Nephron (organoid): ENCODE measurements at regions not wholly inside any gene's neighbourhood (a gene's known extent, or its start where the extent isn't known, plus 50 kb on each side); places are given as distances from the start of the nearest gene placed in this dataset.

ENCODE experiments used
- H3K27ac Mint-ChIP-seq, 3 experiments: 2 replicates each; pipeline ENCODE4 v1.8.0; 2020; ENCODE audit warnings: mixed read lengths in 3 of 3, mild to moderate bottlenecking in 2 of 3, moderate library complexity in 1 of 3
- H3K27me3 Mint-ChIP-seq: 2 replicates; pipeline ENCODE4 v1.8.0; 2021; ENCODE audit warnings: low read depth, mild to moderate bottlenecking, moderate library complexity, mixed read lengths
- H3K36me3 Mint-ChIP-seq: 2 replicates; pipeline ENCODE4 v1.8.0; 2020; ENCODE audit warnings: low read depth, mixed read lengths
- H3K4me1 Mint-ChIP-seq: 2 replicates; pipeline ENCODE4 v1.8.0; 2020; ENCODE audit warnings: mixed read lengths
- H3K4me3 Mint-ChIP-seq, 3 experiments: 2 replicates each; pipeline ENCODE4 v1.8.0; 2020; ENCODE audit warnings: mild to moderate bottlenecking in 3 of 3, mixed read lengths in 3 of 3, moderate library complexity in 2 of 3
- H3K9me3 Mint-ChIP-seq: 2 replicates; pipeline ENCODE4 v1.8.0; 2020; ENCODE audit warnings: mixed read lengths
- TF ChIP-seq, protein P1 (sequence below), 3 experiments: fragments of 200-600 bp; sonication (generic); IDR thresholded peaks; one replicate each; pipeline ENCODE4 v1.5.0; 2021; ENCODE audit warnings: antibody characterized with exemption in 3 of 3; ENCODE audit not compliant: unreplicated experiment in 3 of 3

DNA sequence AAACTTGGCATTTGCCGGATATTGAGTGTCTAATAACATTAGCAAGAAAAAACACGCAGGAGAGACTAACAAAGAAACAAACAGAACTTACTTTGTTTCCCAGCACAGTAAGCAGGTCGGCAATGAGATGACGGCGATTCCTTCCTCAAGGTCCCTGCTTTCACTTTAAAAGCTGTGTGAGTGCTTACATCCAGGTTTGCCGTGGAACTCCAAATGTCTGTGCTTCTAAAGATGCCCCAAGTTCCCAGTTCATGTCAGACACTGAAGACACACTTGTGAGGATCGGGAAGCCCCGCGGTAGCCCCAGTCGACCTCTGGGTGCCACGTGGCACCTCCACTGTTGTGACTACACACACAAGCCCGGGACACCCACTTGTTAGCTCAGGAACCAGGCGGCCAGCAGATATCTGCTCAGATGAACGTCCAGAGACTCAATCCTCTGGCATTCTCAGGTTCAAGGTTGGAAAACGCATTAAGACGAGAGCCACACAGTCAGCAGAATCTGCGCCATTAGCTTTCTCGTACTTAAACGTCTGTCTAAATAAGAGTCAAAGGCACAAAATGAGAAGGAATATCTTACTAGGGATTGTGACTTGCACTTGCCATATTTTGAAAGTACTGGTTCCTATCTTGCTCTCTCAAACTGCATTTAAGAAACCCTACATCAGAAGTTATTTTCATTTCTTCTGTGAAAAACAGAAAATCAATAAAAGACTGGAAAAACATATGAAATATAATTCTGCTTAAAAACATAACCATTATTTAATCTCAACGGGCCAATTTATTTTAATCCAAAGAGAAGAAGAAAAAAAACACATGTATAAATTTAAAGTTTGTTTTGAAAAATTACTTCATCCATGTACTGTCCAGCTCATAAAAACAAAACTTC lies 207.6 kb upstream of the KLF14 start:
- Mint-ChIP-seq H3K27ac (no peak overlapping the region), H3K9me3 (no peaks in the 10 kb centered on the region), H3K4me3 (peak overlapping the region in 1 of 3 experiments; percentile 24), H3K27me3 (peaks cover 4% of the 10 kb centered on the region), H3K36me3 (no peaks in the 10 kb centered on the region), H3K4me1 (peaks cover 18% of the 10 kb centered on the region)
- TF ChIP-seq, protein P1, sequence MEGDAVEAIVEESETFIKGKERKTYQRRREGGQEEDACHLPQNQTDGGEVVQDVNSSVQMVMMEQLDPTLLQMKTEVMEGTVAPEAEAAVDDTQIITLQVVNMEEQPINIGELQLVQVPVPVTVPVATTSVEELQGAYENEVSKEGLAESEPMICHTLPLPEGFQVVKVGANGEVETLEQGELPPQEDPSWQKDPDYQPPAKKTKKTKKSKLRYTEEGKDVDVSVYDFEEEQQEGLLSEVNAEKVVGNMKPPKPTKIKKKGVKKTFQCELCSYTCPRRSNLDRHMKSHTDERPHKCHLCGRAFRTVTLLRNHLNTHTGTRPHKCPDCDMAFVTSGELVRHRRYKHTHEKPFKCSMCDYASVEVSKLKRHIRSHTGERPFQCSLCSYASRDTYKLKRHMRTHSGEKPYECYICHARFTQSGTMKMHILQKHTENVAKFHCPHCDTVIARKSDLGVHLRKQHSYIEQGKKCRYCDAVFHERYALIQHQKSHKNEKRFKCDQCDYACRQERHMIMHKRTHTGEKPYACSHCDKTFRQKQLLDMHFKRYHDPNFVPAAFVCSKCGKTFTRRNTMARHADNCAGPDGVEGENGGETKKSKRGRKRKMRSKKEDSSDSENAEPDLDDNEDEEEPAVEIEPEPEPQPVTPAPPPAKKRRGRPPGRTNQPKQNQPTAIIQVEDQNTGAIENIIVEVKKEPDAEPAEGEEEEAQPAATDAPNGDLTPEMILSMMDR (IDR thresholded peaks at IDR 0.05; ENCODE audit: unreplicated experiment in 3 of 3), result no peak

DNA sequence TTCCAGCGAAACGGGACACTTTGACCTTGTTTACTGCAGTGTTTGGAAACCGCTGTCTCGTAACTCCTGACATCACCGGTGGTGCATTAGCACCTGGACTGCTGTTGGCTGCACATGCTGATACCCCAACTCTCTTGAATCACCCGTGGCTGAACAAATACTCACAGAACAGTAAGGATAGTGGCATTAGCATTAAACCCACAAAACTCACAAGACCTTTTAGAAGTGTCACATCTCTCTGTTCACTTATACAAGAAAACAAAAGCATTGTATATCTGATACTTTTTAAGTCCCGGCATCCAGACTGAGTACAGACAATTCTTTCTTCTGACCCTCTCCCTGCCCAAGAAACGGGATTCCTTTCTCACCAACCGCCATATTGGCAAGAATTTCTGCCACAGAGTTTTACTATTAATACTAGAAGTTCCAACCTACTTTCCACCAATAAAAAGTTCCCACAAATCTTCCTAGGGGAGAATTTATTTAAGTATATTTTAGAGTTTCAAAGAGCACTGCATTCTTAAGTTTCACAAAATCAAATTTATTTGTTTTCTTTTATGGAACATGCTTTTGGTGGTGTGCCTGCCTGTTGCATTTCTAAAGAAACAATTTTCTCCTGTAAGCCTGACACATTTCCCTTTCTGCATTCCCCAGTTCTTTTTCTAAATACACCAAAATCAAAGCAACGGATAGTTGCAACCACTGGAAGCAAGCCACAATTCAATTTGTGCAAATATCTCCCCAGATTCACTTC lies 208.4 kb upstream of the KLF14 start:
- H3K27ac Mint-ChIP-seq, result no peak overlapping the region
- H3K9me3 Mint-ChIP-seq, result no peaks in the 10 kb centered on the region
- TF ChIP-seq, protein P1 (IDR thresholded peaks at IDR 0.05; ENCODE audit: unreplicated experiment in 3 of 3), result no peak
- H3K27me3 Mint-ChIP-seq, result peaks cover 4% of the 10 kb centered on the region
- H3K36me3 Mint-ChIP-seq, result no peaks in the 10 kb centered on the region
- peaks cover 18% of the 10 kb centered on the region for H3K4me1 Mint-ChIP-seq
- no peak overlapping the region for H3K4me3 Mint-ChIP-seq

DNA sequence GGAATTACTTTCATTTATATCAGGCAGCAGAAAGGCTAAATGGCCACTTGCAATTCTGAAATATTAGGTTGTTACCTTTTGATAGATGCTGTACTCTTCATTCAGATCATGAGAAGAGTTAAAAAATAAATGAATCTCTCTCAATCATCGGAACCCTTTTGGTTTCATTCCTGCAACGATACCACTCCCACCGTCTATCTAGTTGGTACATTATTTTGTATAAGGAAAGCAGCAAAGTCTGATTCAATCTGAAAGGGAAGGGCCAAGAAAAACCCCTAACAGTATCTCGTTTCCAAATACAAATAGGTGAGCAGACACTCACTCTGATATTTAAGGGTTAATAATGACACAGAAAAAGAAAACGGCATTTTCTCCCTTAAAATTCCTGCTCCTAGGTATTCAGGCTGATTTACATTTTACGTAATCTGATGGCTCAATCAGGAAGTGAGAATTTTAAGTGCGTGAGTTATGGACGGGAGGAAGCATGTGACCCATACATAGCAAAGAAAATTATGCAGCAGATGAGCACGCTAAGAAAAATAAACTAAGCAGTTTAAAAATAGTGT lies 209.4 kb upstream of the KLF14 start:
- H3K36me3 Mint-ChIP-seq, result no peaks in the 10 kb centered on the region
- peak overlapping the region; percentile 14 to 63 (median 38) for H3K4me3 Mint-ChIP-seq
- peaks cover 4% of the 10 kb centered on the region for H3K27me3 Mint-ChIP-seq
- TF ChIP-seq, protein P1 (IDR thresholded peaks at IDR 0.05; ENCODE audit: unreplicated experiment in 3 of 3), result no peak
- H3K9me3 Mint-ChIP-seq, result no peaks in the 10 kb centered on the region
- H3K4me1 Mint-ChIP-seq, result peaks cover 18% of the 10 kb centered on the region
- H3K27ac Mint-ChIP-seq, result peak overlapping the region in 1 of 3 experiments; percentile 33

DNA sequence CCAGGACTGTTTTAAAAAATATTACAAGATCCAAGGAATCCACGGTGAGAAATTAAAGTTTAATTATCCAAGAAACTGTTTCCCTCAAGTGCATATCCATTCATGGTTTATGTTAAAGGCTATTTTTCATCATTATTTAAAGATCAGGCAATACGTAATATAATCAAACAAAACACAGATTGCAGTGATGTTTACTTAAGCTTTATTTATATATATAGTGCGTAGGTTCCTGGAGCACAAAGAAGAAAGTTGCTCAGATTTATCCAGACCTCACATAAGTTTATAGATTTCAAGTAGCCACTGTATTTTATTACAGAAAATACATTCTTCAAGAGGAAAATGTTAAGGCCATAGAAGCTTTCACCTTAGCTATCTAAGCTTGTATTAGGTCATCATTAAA lies 210.0 kb upstream of the KLF14 start:
- peaks cover 4% of the 10 kb centered on the region for H3K27me3 Mint-ChIP-seq
- no peaks in the 10 kb centered on the region for H3K36me3 Mint-ChIP-seq
- H3K9me3 Mint-ChIP-seq, result no peaks in the 10 kb centered on the region
- peaks cover 18% of the 10 kb centered on the region for H3K4me1 Mint-ChIP-seq
- peak overlapping the region in 1 of 3 experiments; percentile 38 for H3K4me3 Mint-ChIP-seq
- TF ChIP-seq, protein P1 (IDR thresholded peaks at IDR 0.05; ENCODE audit: unreplicated experiment in 3 of 3), result no peak
- H3K27ac Mint-ChIP-seq, result peak overlapping the region in 1 of 3 experiments; percentile 33

DNA sequence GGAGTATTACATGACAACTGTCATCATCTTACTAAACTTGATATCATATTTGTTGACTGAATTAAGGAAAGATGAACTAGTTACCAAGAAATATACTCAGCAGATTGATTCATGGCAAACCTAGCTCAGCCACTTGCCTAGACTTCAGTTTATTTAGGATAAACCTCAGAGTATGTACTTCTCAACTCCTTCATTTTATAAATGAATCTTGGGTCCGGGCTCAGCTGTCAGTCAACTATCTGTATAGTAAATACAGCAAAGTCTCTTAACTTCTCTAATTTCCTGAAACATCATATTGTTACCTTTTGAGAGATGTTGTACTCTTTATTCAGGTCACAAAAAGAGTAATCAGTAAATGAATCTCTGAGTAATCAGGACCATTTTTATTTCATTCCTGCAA lies 211.0 kb upstream of the KLF14 start:
- H3K27ac Mint-ChIP-seq, result no peak overlapping the region
- no peaks in the 10 kb centered on the region for H3K36me3 Mint-ChIP-seq
- H3K4me3 Mint-ChIP-seq, result no peak overlapping the region
- peaks cover 4% of the 10 kb centered on the region for H3K27me3 Mint-ChIP-seq
- no peaks in the 10 kb centered on the region for H3K9me3 Mint-ChIP-seq
- TF ChIP-seq, protein P1 (IDR thresholded peaks at IDR 0.05; ENCODE audit: unreplicated experiment in 3 of 3), result no peak
- H3K4me1 Mint-ChIP-seq, result peaks cover 18% of the 10 kb centered on the region
